BLaER1 treated with 17β-estradiol and CSF1 and Interleukin-3, amounts not matched to agents 10 nM and 100 nM (cell line): ENCODE measurements at regions not wholly inside any gene's neighbourhood (a gene's known extent, or its start where the extent isn't known, plus 50 kb on each side); places are given as distances from the start of the nearest gene placed in this dataset.
A peak's percentile ranks its signal among the peaks of the same experiment; 100 is the strongest.

ENCODE experiments used
- H3K27ac ChIP-seq, 11 experiments: shearing (Covaris generic); formaldehyde crosslinking; 2 replicates each; pipeline ENCODE4 v1.8.1; 2022
- H3K27me3 ChIP-seq, 11 experiments: shearing (Covaris generic); formaldehyde crosslinking; 2 replicates each; pipeline ENCODE4 v1.8.1; 2022
- H3K36me3 ChIP-seq, 11 experiments: shearing (Covaris generic); formaldehyde crosslinking; 2 replicates each; pipeline ENCODE4 v1.8.1; 2022
- H3K4me1 ChIP-seq, 10 experiments: shearing (Covaris generic); formaldehyde crosslinking; 2 replicates each; pipeline ENCODE4 v1.8.1; 2022
- H3K4me2 ChIP-seq, 11 experiments: shearing (Covaris generic); formaldehyde crosslinking; 2 replicates each; pipeline ENCODE4 v1.8.1; 2022
- H3K4me3 ChIP-seq, 10 experiments: shearing (Covaris generic); formaldehyde crosslinking; 2 replicates each; pipeline ENCODE4 v1.8.1; 2022
- H3K9ac ChIP-seq, 11 experiments: shearing (Covaris generic); formaldehyde crosslinking; 2 replicates each; pipeline ENCODE4 v1.8.1; 2022
- H3K9me3 ChIP-seq, 11 experiments: shearing (Covaris generic); formaldehyde crosslinking; replicated peaks in 1 of 11; 2 replicates each; pipeline ENCODE4 v1.8.1; 2022
- H4K20me1 ChIP-seq, 11 experiments: shearing (Covaris generic); formaldehyde crosslinking; 2 replicates each; pipeline ENCODE4 v1.8.1; 2022
- Cebpa-rat ChIP-seq, 11 experiments: shearing (Covaris generic); IDR thresholded peaks; 2 replicates each; pipeline ENCODE4 v1.8.1; 2022

GRCh38 chr22:44580176-44581095 is 82.4 kb upstream of the RTL6 start:
- H3K4me2 ChIP-seq, result no peak overlapping the region
- no peak overlapping the region for H3K27ac ChIP-seq
- TF ChIP-seq Cebpa-rat (IDR thresholded peaks at IDR 0.05), result no peak
- no peaks in the 10 kb centered on the region for H3K9me3 ChIP-seq
- no peaks in the 10 kb centered on the region for H3K27me3 ChIP-seq
- H3K36me3 ChIP-seq, result no peaks in the 10 kb centered on the region
- H3K9ac ChIP-seq, result no peak overlapping the region
- no peak overlapping the region for H3K4me3 ChIP-seq
- peaks cover 0 to 15% (median 3%) of the 10 kb centered on the region in 10 experiments; a peak in 8 of 20 replicates for H3K4me1 ChIP-seq
- H4K20me1 ChIP-seq, result no peaks in the 10 kb centered on the region; a peak in 1 of 22 replicates

DNA sequence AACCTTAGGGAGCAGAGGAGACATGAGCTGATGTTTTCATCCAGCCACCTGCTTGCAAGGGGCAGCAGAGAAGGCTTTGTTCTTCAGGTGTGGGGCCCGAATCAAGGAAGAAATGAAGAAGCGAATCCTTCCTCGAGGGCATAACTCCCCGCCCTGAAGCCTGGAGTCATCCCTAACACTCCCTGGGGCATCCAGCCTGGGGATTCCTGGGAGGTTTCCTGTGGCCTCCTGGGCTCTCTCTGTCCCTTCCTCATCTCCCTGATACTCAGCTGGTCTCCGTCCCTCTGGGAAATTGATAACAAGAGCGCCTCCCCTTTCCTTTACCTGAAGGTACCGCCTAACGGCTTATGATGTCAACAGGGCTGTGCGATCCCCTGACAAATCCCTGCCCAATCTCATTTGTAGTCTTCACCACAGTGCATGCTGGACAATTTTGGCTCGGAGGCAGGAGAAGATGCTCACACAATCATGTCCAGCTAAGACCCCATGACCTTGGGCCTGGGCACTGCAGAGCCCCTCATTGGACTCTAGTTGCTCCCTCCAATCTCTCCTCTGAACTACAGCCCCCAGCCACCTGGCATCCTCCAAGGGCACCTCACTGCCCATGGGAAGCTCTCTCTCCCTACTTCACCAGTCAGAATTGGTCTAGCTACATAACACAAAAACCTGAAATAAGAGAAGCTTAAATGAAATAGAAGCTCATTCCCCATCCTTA is 80.6 kb upstream of the RTL6 start:
- no peaks in the 10 kb centered on the region for H3K9me3 ChIP-seq
- no peaks in the 10 kb centered on the region for H3K27me3 ChIP-seq
- no peak overlapping the region for H3K4me3 ChIP-seq
- no peaks in the 10 kb centered on the region for H4K20me1 ChIP-seq
- no peaks in the 10 kb centered on the region for H3K36me3 ChIP-seq
- H3K27ac ChIP-seq, result no peak overlapping the region
- no peak overlapping the region for H3K9ac ChIP-seq
- peaks cover 0 to 18% (median 3%) of the 10 kb centered on the region in 10 experiments; a peak in 8 of 20 replicates for H3K4me1 ChIP-seq
- H3K4me2 ChIP-seq, result no peak overlapping the region
- no peak for TF ChIP-seq Cebpa-rat (IDR thresholded peaks at IDR 0.05)

DNA sequence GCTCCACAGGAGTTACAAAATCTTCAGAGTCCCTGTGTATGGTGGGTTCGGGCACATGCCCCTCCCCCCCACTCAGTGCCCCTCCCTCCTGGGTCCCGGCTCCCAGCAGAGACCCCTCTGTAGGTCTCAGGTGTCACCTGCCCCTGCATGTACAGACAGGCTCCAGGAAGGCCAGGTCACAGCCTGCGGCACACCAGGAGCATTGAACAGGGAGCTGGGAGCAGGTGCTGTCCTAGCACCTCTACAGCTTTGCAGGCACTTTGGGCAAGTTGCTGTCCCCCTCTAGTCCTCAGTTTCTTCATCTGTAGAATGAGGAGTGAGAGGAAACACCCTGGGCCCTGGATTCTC is 80.1 kb upstream of the RTL6 start:
- Histone ChIP-seq H3K9ac (no peak overlapping the region), H4K20me1 (no peaks in the 10 kb centered on the region), H3K9me3 (no peaks in the 10 kb centered on the region), H3K27me3 (no peaks in the 10 kb centered on the region), H3K4me3 (no peak overlapping the region), H3K36me3 (no peaks in the 10 kb centered on the region), H3K4me1 (peaks cover 0 to 14% (median 3%) of the 10 kb centered on the region in 10 experiments; a peak in 8 of 20 replicates), H3K27ac (no peak overlapping the region), H3K4me2 (no peak overlapping the region)
- TF ChIP-seq Cebpa-rat (IDR thresholded peaks at IDR 0.05), result no peak

DNA sequence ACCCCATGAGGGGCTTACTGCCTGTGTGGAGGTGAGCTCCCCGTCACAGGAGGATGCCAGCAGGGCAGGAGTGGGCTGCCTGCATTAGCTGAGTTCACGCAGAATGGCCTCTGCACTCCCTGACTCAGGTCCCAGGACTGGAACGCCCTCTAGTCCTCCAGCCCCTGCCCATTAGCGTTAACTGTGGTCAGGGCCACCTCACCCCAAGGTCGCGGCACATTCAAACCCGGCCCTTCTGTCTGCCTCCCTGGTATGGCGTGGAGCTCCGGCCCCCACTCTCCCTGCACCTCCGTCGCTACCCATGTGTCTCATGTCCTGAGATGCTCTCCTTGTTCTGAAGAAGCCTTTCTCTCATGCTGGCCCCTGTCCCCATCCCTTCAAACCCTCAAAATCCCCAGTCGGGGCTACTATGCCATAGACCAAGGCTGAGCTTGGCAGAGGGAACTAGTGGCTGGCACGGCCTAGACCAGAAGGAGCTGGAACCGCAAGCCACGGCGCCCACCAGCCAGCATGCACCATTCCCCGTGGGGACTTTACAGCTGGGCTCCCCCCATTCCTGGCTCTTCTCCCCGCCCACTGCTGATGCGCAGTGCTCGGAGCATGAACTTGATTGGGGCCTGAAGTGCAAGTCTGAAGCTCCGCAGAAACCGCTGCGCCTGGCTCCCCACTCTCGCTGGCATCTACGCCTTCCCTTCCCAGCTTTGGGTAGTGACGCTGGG is 79.5 kb upstream of the RTL6 start:
- H3K36me3 ChIP-seq, result no peaks in the 10 kb centered on the region
- H3K9me3 ChIP-seq, result no peaks in the 10 kb centered on the region
- no peaks in the 10 kb centered on the region for H4K20me1 ChIP-seq
- no peak overlapping the region for H3K9ac ChIP-seq
- H3K4me1 ChIP-seq, result peaks cover 0 to 11% (median under 1%) of the 10 kb centered on the region in 10 experiments; a peak in 6 of 20 replicates
- H3K27ac ChIP-seq, result no peak overlapping the region
- no peak overlapping the region for H3K4me2 ChIP-seq
- no peak overlapping the region for H3K4me3 ChIP-seq
- H3K27me3 ChIP-seq, result no peaks in the 10 kb centered on the region
- no peak for TF ChIP-seq Cebpa-rat (IDR thresholded peaks at IDR 0.05)

- H3K4me2 ChIP-seq, result 0 out of 22 replicates have a peak overlapping the region, but pooled peaks of 3 of the 11 experiments have one; percentile 3 to 15 (median 9)
- H3K9me3 ChIP-seq, result no peaks in the 10 kb centered on the region
- H3K4me1 ChIP-seq, result peaks cover 0 to 17% (median 0%) of the 10 kb centered on the region in 10 experiments; a peak in 6 of 20 replicates
- no peaks in the 10 kb centered on the region for H4K20me1 ChIP-seq
- no peak for TF ChIP-seq Cebpa-rat (IDR thresholded peaks at IDR 0.05)
- no peak overlapping the region for H3K27ac ChIP-seq
- H3K4me3 ChIP-seq, result no peak overlapping the region
- H3K36me3 ChIP-seq, result no peaks in the 10 kb centered on the region
- H3K9ac ChIP-seq, result no peak overlapping the region
- no peaks in the 10 kb centered on the region for H3K27me3 ChIP-seq
Measured at GRCh38 chr22:44576311-44577260, 78.6 kb upstream of the RTL6 start.

- H3K27me3 ChIP-seq, result no peaks in the 10 kb centered on the region
Measured at GRCh38 chr22:44575381-44576268, 77.6 kb upstream of the RTL6 start.

GRCh38 chr22:44574640-44575380 is 76.8 kb upstream of the RTL6 start:
- Histone ChIP-seq H3K4me1 (peaks cover 0 to 18% (median 0%) of the 10 kb centered on the region in 10 experiments; a peak in 6 of 20 replicates), H3K27ac (no peak overlapping the region), H3K36me3 (no peaks in the 10 kb centered on the region), H3K27me3 (no peaks in the 10 kb centered on the region), H3K4me3 (no peak overlapping the region), H3K9me3 (peaks cover 0 to 9% (median 6%) of the 10 kb centered on the region in 11 experiments; a peak in 10 of 22 replicates), H3K4me2 (0 out of 22 replicates have a peak overlapping the region, but pooled peaks of 1 of the 11 experiments have one; percentile 23), H3K9ac (no peak overlapping the region), H4K20me1 (no peaks in the 10 kb centered on the region)
- no peak for TF ChIP-seq Cebpa-rat (IDR thresholded peaks at IDR 0.05)

More at GRCh38 chr22:44575381-44576268, 77.6 kb upstream of the RTL6 start:
- peaks cover 0 to 18% (median 0%) of the 10 kb centered on the region in 10 experiments; a peak in 6 of 20 replicates for H3K4me1 ChIP-seq
- H3K27ac ChIP-seq, result no peak overlapping the region
- H4K20me1 ChIP-seq, result no peaks in the 10 kb centered on the region
- H3K9me3 ChIP-seq, result peaks cover 0 to under 1% (median 0%) of the 10 kb centered on the region in 11 experiments; a peak in 1 of 22 replicates
- no peaks in the 10 kb centered on the region for H3K36me3 ChIP-seq
- 0 out of 22 replicates have a peak overlapping the region, but pooled peaks of 2 of the 11 experiments have one; percentile 3 to 9 for H3K4me2 ChIP-seq
- TF ChIP-seq Cebpa-rat (IDR thresholded peaks at IDR 0.05), result no peak
- no peak overlapping the region for H3K9ac ChIP-seq
- H3K4me3 ChIP-seq, result no peak overlapping the region
